ENCODE measurements at regions not wholly inside any gene's neighbourhood (a gene's known extent, or its start where the extent isn't known, plus 50 kb on each side); places are given as distances from the start of the nearest gene placed in this dataset.

GRCh38 chr14:101049942-101050341 lies 146.4 kb upstream of the RTL1 start:
- DNase-seq: no peak
- TF ChIP-seq GATA1 (IDR thresholded peaks at IDR 0.05; ENCODE audit: low read depth, low read length): no peak
- TF ChIP-seq POLR2A (IDR thresholded peaks at IDR 0.05; ENCODE audit: low read length): no peak

DNA sequence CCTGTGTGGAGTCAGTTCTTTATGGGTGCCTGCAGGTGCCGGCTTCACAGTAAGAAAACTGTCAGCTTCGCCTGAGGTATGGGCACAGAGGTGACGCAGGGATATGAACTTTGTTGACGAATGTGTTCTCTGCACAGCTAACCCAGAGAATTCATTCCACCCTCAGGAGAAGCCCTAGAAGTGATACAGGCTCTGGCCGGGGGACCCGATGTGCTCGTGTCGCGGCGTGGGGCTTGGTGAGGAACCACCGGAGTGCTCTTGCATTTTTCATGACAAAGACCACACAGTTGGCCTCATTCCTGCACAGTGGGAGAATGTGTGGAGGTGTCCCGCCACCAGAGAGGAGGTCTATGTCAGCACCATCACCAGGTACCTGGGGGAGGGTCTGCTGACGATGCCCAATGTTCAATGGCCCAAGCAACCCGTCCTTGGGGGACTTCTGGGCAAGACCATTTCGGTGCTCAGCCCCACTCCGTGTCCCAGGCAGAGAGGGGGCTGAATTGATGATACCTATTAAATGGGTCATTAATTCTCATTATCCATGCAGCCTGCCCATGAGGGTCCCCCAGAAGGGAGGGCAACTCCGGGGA lies 147.5 kb upstream of the RTL1 start:
- TF ChIP-seq GATA1 (IDR thresholded peaks at IDR 0.05; ENCODE audit: low read depth, low read length) (no peak), POLR2A (IDR thresholded peaks at IDR 0.05; ENCODE audit: low read length) (no peak)
- DNase-seq: no peak

- no peak for DNase-seq
- TF ChIP-seq GATA1 (IDR thresholded peaks at IDR 0.05; ENCODE audit: low read depth, low read length): no peak
- no peak for TF ChIP-seq POLR2A (IDR thresholded peaks at IDR 0.05; ENCODE audit: low read length)
Observed at GRCh38 chr14:101054671-101055070, 151.1 kb upstream of the RTL1 start.

DNA sequence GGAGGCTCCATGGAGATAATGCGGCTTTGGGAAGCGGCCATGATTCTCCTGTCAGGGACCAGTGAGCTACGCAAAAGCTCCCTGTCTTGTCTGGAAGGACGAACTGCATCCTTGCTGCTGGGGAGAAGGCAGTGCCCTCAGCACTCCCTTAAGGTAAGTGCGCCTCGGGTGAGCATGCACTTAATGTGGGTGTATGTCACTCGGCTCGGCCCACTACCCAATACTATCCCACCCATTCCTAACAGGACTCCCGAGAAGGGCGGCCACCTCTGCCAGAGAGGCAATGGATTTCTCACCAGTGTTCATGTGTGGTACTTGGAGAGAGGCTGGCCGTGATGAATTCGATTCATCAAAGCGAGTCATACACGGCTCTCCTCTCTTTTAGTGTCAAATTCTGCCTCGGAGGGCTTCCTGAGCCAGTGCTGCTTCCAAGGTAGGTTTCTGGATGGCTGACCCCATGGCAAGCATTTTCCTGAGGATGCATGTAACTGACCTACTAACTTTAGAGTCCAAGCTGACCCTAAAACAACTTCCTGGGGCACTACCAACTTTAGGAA lies 151.7 kb upstream of the RTL1 start:
- no peak for DNase-seq
- no peak for TF ChIP-seq GATA1 (IDR thresholded peaks at IDR 0.05; ENCODE audit: low read depth, low read length)

DNA sequence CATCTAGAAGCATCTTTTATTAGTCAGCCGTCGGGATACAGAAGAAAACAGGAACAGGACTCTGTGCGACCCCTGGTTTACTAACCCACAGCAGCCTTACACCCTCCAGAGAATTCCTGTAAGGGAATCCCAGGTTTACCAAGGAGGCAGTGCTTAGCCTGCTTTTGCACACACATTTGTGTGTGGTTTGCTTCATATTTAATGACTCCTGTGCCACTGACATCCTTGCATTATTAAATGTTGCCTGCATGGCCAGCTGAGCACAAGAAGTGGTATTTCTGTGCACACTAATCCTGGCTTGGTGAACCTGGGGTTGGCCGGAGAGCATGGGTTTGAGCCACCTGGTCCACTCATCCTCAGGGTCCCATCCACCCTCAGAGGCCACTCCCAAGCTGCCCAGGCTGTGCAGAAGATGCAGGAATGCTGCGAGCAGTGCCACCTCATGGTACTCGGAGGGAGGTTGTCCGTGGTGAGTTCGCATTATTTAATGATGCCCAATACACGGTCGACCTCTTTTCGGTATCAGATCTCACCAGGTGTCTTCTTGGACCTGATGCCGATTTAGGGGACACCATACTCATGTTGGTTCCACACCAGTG lies 152.4 kb upstream of the RTL1 start:
- TF ChIP-seq POLR2A (IDR thresholded peaks at IDR 0.05; ENCODE audit: low read length) (no peak), GATA1 (IDR thresholded peaks at IDR 0.05; ENCODE audit: low read depth, low read length) (no peak)

GRCh38 chr14:101056446-101056845 lies 152.9 kb upstream of the RTL1 start:
- TF ChIP-seq POLR2A (IDR thresholded peaks at IDR 0.05; ENCODE audit: low read length) (no peak), GATA1 (IDR thresholded peaks at IDR 0.05; ENCODE audit: low read depth, low read length) (no peak)
- DNase-seq: no peak

More for the DNA sequence above, 152.4 kb upstream of the RTL1 start:
- DNase-seq: no peak

- no peak for DNase-seq
- TF ChIP-seq GATA1 (IDR thresholded peaks at IDR 0.05; ENCODE audit: low read depth, low read length) (no peak), POLR2A (IDR thresholded peaks at IDR 0.05; ENCODE audit: low read length) (no peak)
Observed at GRCh38 chr14:101057394-101057793, 153.9 kb upstream of the RTL1 start.

DNA sequence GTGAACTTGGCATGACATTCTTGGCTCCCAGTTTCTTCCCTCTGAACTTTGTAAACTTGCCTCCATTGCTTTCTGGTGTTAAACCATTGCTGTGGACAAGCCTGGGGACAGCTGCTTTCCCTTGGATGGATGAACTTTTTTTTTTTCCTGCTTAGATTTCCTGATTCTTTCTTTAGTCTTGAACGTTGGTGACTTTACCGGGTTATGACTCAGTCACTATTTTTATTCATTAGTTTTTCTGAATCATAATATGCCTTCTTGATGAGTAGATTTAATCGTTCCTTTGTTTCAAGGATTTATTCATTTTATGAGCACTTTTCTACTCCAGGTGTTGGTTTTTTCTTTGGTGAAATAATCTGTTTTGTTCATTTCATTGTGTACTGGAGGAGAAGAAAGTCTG lies 155.0 kb upstream of the RTL1 start:
- DNase-seq: no peak
- TF ChIP-seq GATA1 (IDR thresholded peaks at IDR 0.05; ENCODE audit: low read depth, low read length): no peak
- TF ChIP-seq POLR2A (IDR thresholded peaks at IDR 0.05; ENCODE audit: low read length): no peak

DNA sequence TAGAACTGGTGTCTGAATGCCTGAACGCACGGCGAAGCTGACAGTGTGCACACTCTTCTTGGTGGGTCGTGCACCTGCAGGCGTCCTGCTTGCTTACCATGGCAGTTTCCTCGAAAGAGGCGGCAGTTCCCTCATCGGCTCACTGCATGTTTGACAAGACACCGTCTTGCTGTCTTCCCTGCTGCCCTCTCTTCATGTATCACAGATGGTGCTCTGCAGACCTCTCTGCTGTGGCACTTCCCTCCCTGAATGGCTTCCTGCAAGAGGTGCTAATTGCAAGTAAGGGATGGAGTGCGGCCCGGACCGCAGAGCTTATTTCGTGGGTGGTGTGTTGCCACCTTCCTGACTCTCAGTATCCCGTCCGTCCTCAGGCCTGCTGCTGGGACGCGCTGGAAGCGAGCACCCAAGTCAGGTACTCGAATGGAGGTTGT lies 156.7 kb upstream of the RTL1 start:
- no peak for DNase-seq

GRCh38 chr14:101061411-101062064 lies 158.0 kb upstream of the RTL1 start:
- DNase-seq: no peak
- TF ChIP-seq POLR2A (IDR thresholded peaks at IDR 0.05; ENCODE audit: low read length): no peak
- TF ChIP-seq GATA1 (IDR thresholded peaks at IDR 0.05; ENCODE audit: low read depth, low read length): no peak

More for the DNA sequence above, 156.7 kb upstream of the RTL1 start:
- TF ChIP-seq GATA1 (IDR thresholded peaks at IDR 0.05; ENCODE audit: low read depth, low read length) (no peak), POLR2A (IDR thresholded peaks at IDR 0.05; ENCODE audit: low read length) (no peak)

GRCh38 chr14:101062065-101062450 lies 158.5 kb upstream of the RTL1 start:
- DNase-seq: no peak
- TF ChIP-seq GATA1 (IDR thresholded peaks at IDR 0.05; ENCODE audit: low read depth, low read length) (no peak), POLR2A (IDR thresholded peaks at IDR 0.05; ENCODE audit: low read length) (no peak)

DNA sequence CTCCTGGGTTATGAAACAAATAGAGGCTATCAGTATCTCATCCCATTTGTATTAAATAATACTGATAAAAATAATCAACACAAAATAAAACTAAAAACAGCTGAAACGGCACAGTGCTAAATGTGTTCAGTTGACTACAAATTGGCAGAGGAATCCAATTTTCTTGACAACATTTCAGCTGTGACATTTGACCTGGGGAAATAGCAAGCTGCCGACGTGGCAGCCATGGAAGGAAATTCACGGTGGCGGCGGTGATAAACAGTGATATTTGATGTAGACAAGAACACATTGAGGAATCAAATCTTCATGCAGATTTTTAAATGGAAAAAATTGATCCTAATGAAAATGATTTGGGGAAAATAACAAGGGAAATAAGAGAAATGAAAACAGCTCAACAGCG lies 159.1 kb upstream of the RTL1 start:
- DNase-seq: no peak
- no peak for TF ChIP-seq POLR2A (IDR thresholded peaks at IDR 0.05; ENCODE audit: low read length)
- TF ChIP-seq GATA1 (IDR thresholded peaks at IDR 0.05; ENCODE audit: low read depth, low read length): no peak

DNA sequence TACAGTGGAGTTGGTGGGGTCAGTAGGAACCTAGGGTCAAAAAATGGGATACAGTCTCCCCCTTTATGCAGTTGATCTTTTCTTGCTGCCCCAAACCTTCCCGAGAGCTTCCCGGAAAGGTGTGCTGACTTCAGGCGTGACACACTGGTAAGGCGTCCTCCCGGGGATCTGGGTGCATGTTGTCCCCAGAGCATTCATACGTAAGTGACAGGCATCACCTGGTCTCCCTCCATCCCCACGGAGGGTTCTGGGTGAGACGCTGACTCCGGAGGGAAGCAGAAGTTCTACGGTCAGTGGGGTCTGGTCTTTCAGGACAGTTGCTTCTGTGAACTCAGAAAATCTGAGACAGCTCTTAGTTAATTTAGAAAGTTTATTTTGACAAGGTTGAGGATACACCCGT lies 159.6 kb upstream of the RTL1 start:
- TF ChIP-seq POLR2A (IDR thresholded peaks at IDR 0.05; ENCODE audit: low read length): no peak
- no peak for TF ChIP-seq GATA1 (IDR thresholded peaks at IDR 0.05; ENCODE audit: low read depth, low read length)
- no peak for DNase-seq

- TF ChIP-seq GATA1 (IDR thresholded peaks at IDR 0.05; ENCODE audit: low read depth, low read length) (no peak), POLR2A (IDR thresholded peaks at IDR 0.05; ENCODE audit: low read length) (no peak)
- DNase-seq: no peak
Observed at GRCh38 chr14:101064121-101064661, 160.7 kb upstream of the RTL1 start.
